HepG2 (cell line): ENCODE measurements at regions not wholly inside any gene's neighbourhood (a gene's known extent, or its start where the extent isn't known, plus 50 kb on each side); places are given as distances from the start of the nearest gene placed in this dataset.

Experiments used
- ATAC-seq: fragments of 200-7000 bp; cut with Tn5 transposase; 3 replicates; pipeline ENCODE4 v1.9.1; 2020; ENCODE audit warnings: mild to moderate bottlenecking, moderate library complexity
- BruUV-seq: library from RNA; stranded (reverse); fragments of 400-500 nt; replicated peaks from 2 replicates; lab custom pipeline; 2021; lab: Mats Ljungman, UMichigan
- CTCF ChIA-PET: fragments of 300-600 bp; formaldehyde crosslinking; extraction: SDS; loops from one replicate; lab custom pipeline; 2021; ENCODE audit warnings: low total read pairs, inconsistent platforms, low intra/inter-chr PET ratio; lab: Yijun Ruan, JAX
- POLR2A ChIA-PET: fragments of 350-600 bp; sonication (Branson Sonifier 250); formaldehyde crosslinking; loops from one replicate; lab custom pipeline; 2020; ENCODE audit warnings: antibody characterized with exemption, inconsistent platforms; lab: Yijun Ruan, JAX
- DNase-seq: peaks from one replicate; pipeline ENCODE4 v3.0.0-alpha.2; 2015; ENCODE audit warnings: low spot score
- FAIRE-seq: peaks from 3 replicates; lab custom pipeline; 2011; peaks lifted over from hg19 to GRCh38; lab: Jason Lieb, UNC
- H2AFZ ChIP-seq: one replicate; pipeline ENCODE4 v1.6.1; 2011; ENCODE audit warnings: low read length, inconsistent platforms
- H3K27ac ChIP-seq: fragments of 300-600 bp; 3 replicates; pipeline ENCODE4 v1.8.0; 2011; ENCODE audit warnings: mixed run types, mild to moderate bottlenecking, mixed read lengths, low read length, inconsistent platforms; ENCODE audit not compliant: insufficient read depth; ENCODE audit errors: extremely low read length
- H3K27me3 ChIP-seq, 2 experiments: fragments of 200-600 bp in 1 of 2; 2 replicates in 1 of 2; 3 replicates in 1 of 2; pipeline versions ENCODE4 v1.6.0 to v1.8.0; 2011; ENCODE audit warnings: low read length in 2 of 2, mild to moderate bottlenecking in 2 of 2, moderate library complexity in 2 of 2, inconsistent platforms in 1 of 2; ENCODE audit not compliant: insufficient read depth in 2 of 2, control insufficient read depth in 1 of 2
- H3K36me3 ChIP-seq, 2 experiments: fragments of 200-600 bp in 1 of 2; replicated peaks in 1 of 2; 2 replicates in 1 of 2; 3 replicates in 1 of 2; pipeline versions ENCODE4 v1.5.1 to v1.8.0; 2011; ENCODE audit warnings: low read length in 2 of 2, inconsistent platforms in 1 of 2; ENCODE audit not compliant: insufficient read depth in 2 of 2, control insufficient read depth in 1 of 2
- H3K4me1 ChIP-seq: 2 replicates; pipeline ENCODE4 v1.5.1; 2012; ENCODE audit warnings: low read length, inconsistent platforms; ENCODE audit not compliant: insufficient read depth
- H3K4me2 ChIP-seq: 2 replicates; pipeline ENCODE4 v1.6.0; 2011; ENCODE audit warnings: low read depth, low read length, inconsistent platforms
- H3K4me3 ChIP-seq, 3 experiments: fragments of 200-600 bp in 1 of 3; sonication (generic), shearing (Covaris generic) in 1 of 3; replicated peaks in 1 of 3; 2 replicates each; pipeline ENCODE4 v1.5.1; 2011 to 2016; ENCODE audit warnings: low read length in 3 of 3, inconsistent platforms in 2 of 3, low read depth in 2 of 3, mild to moderate bottlenecking in 2 of 3, control low read depth in 1 of 3, mixed read lengths in 1 of 3; ENCODE audit not compliant: insufficient read depth in 1 of 3
- H3K79me2 ChIP-seq: one replicate; pipeline ENCODE4 v1.6.1; 2011; ENCODE audit warnings: low read length, inconsistent platforms; ENCODE audit not compliant: insufficient read depth
- H3K9ac ChIP-seq: 2 replicates; pipeline ENCODE4 v1.6.0; 2011; ENCODE audit warnings: mild to moderate bottlenecking, low read depth, low read length, inconsistent platforms; ENCODE audit not compliant: insufficient read depth
- H3K9me3 ChIP-seq: 2 replicates; pipeline ENCODE4 v1.5.1; 2012; ENCODE audit warnings: mild to moderate bottlenecking, low read length
- H4K20me1 ChIP-seq: 2 replicates; pipeline ENCODE4 v1.6.0; 2011; ENCODE audit warnings: inconsistent platforms, mild to moderate bottlenecking, low read length, moderate library complexity; ENCODE audit not compliant: insufficient read depth
- ATAD3A ChIP-seq: sonication (generic); formaldehyde crosslinking; IDR thresholded peaks from 2 replicates; pipeline ENCODE4 v1.4.0; 2020; ENCODE audit warnings: missing genetic modification reagents
- CCDC6 ChIP-seq: sonication (generic); formaldehyde crosslinking; IDR thresholded peaks from 2 replicates; pipeline ENCODE4 v1.8.1; 2022; ENCODE audit warnings: mild to moderate bottlenecking, missing genetic modification reagents, moderate library complexity
- FOXO1 ChIP-seq: sonication (generic); formaldehyde crosslinking; IDR thresholded peaks from 2 replicates; pipeline ENCODE4 v1.4.0; 2020; ENCODE audit warnings: missing genetic modification reagents
- SMYD3 ChIP-seq: sonication (generic); formaldehyde crosslinking; IDR thresholded peaks from 2 replicates; pipeline ENCODE4 v1.8.1; 2023; ENCODE audit warnings: mild to moderate bottlenecking, missing genetic modification reagents
- SUZ12 ChIP-seq: fragments of 150-350 bp; IDR thresholded peaks from 2 replicates; pipeline ENCODE4 v1.6.1; 2014; ENCODE audit warnings: low read depth, low read length
- TAF1 ChIP-seq: sonication (generic); formaldehyde crosslinking; IDR thresholded peaks from 2 replicates; pipeline ENCODE4 v1.4.0; 2020; ENCODE audit warnings: missing genetic modification reagents
- ZBTB39 ChIP-seq: sonication (generic); formaldehyde crosslinking; IDR thresholded peaks from 2 replicates; pipeline ENCODE4 v1.5.0; 2020; ENCODE audit warnings: missing genetic modification reagents
- ZNF275 ChIP-seq: sonication (generic); formaldehyde crosslinking; IDR thresholded peaks from 2 replicates; pipeline ENCODE4 v1.8.0; 2022; ENCODE audit warnings: missing genetic modification reagents, mild to moderate bottlenecking, inconsistent platforms, borderline replicate concordance
- ZNF3 ChIP-seq: IDR thresholded peaks from 2 replicates; pipeline ENCODE4 v1.7.0; 2017; ENCODE audit warnings: inconsistent platforms
- ZNF337 ChIP-seq: sonication (generic); formaldehyde crosslinking; IDR thresholded peaks from 2 replicates; pipeline ENCODE4 v1.5.1; 2020; ENCODE audit warnings: missing genetic modification reagents, low read depth, mild to moderate bottlenecking, borderline replicate concordance
- ZNF430 ChIP-seq: sonication (generic); formaldehyde crosslinking; IDR thresholded peaks from 2 replicates; pipeline ENCODE4 v1.9.0; 2021; ENCODE audit warnings: mild to moderate bottlenecking, missing genetic modification reagents
- ZNF737 ChIP-seq: sonication (generic); formaldehyde crosslinking; IDR thresholded peaks from 2 replicates; pipeline ENCODE4 v1.5.0; 2020; ENCODE audit warnings: missing genetic modification reagents, mild to moderate bottlenecking, borderline replicate concordance
- ZNF879 ChIP-seq: sonication (generic); formaldehyde crosslinking; IDR thresholded peaks from 2 replicates; pipeline ENCODE4 v1.8.1; 2023; ENCODE audit warnings: missing genetic modification reagents
- ZSCAN30 ChIP-seq: sonication (generic); formaldehyde crosslinking; IDR thresholded peaks from 2 replicates; pipeline ENCODE4 v1.5.0; 2020; ENCODE audit warnings: mild to moderate bottlenecking, missing genetic modification reagents
- ZUFSP ChIP-seq: sonication (generic); formaldehyde crosslinking; IDR thresholded peaks from 2 replicates; pipeline ENCODE4 v1.9.0; 2021; ENCODE audit warnings: missing genetic modification reagents, mild to moderate bottlenecking, borderline replicate concordance
- ZXDC ChIP-seq: sonication (generic); formaldehyde crosslinking; IDR thresholded peaks from 2 replicates; pipeline ENCODE4 v1.5.0; 2020; ENCODE audit warnings: mild to moderate bottlenecking, missing genetic modification reagents
- WGBS: methylation state at CpG from one replicate; pipeline ENCODE4 v1.1.6; 2017; ENCODE audit warnings: low lambda C conversion rate; 5-methylcytosine and 5-hydroxymethylcytosine counted together
- in situ Hi-C: cut with HindIII; loops from 2 replicates; pipeline ENCODE4 v1.10.0; 2017; ENCODE audit warnings: low pct_unique_long_range_greater_than_20kb; ENCODE audit not compliant: extremely low pct_ligation_motif_present
- intact Hi-C: fragments of 100-400 bp; cut with micrococcal nuclease; formaldehyde crosslinking; loops from one replicate; pipeline ENCODE4 v1.10.0; 2022; ENCODE audit not compliant: unreplicated experiment

- in situ Hi-C loops, result no loop called here
- no peak for DNase-seq
- H3K4me2 ChIP-seq, result no peak overlapping the region
- H3K36me3 ChIP-seq, result no peaks in the 10 kb centered on the region
- H3K27ac ChIP-seq, result no peak overlapping the region
- H3K27me3 ChIP-seq, result no peaks in the 10 kb centered on the region; a peak in 1 of 5 replicates
- H3K9me3 ChIP-seq, result no peaks in the 10 kb centered on the region
- no peaks in the 10 kb centered on the region for H4K20me1 ChIP-seq
- no peak overlapping the region for H3K9ac ChIP-seq
- FAIRE-seq, result no peak
- CTCF ChIA-PET, result no interaction called here
- 33% methylated on average over 7 of the region's 7 CpGs for WGBS
- no peak overlapping the region for H2AFZ ChIP-seq
- TF ChIP-seq CCDC6 (no peak), ZXDC (CRISPR knock-in tag) (no peak), ZBTB39 (CRISPR knock-in tag) (no peak), ZNF430 (CRISPR knock-in tag) (no peak), ATAD3A (CRISPR knock-in tag) (no peak), SUZ12 (no peak), SMYD3 (no peak), ZNF3 (no peak), ZNF275 (no peak), ZNF337 (CRISPR knock-in tag) (no peak), ZNF737 (CRISPR knock-in tag) (no peak), FOXO1 (CRISPR knock-in tag) (no peak), TAF1 (CRISPR knock-in tag) (no peak), ZSCAN30 (no peak), ZUFSP (CRISPR knock-in tag) (no peak), ZNF879 (no peak)
- TF ChIP-seq, all 625 proteins: peak for 0
- ATAC-seq, result no peak
- Histone ChIP-seq H3K4me1 (0 out of 2 replicates have a peak, but pooled peaks cover 7% of the 10 kb centered on the region), H3K4me3 (no peak overlapping the region), H3K79me2 (no peaks in the 10 kb centered on the region)
- BruUV-seq, result no TSS peak
- intact Hi-C loops, result no loop called here
- POLR2A ChIA-PET, result no interaction called here
These were observed 108.1 kb upstream of the CCDC54 start for GRCh38 chr3:107269136-107269535.
